ENCODE measurements at regions not wholly inside any gene's neighbourhood (a gene's known extent, or its start where the extent isn't known, plus 50 kb on each side); places are given as distances from the start of the nearest gene placed in this dataset.

DNA sequence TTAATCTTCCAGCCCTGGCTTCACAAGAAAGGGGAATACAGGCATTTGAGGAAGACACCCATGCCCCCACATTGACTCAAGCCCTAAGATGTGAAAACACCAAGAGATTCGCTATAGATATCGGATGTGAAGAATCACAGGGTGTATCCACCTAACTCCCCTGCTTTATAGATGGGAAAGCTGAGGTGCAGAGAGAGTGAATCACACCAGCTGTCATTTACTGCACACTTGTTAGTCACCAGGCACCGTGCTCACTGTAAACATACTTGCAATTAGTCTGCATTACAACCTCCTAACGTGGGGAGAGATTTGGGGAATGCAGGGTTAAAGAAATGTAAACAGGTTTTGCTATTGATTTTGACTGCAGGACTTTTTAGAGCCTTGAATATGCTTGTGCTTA is 325.5 kb downstream of the C16orf95 start:
- TF ChIP-seq FOXP2 (optimal IDR thresholded peaks at IDR 0.05; ENCODE audit: borderline replicate concordance, extremely low read depth, extremely low read length, insufficient read depth) (no peak), POLR2AphosphoS5 (IDR thresholded peaks at IDR 0.05; ENCODE audit: low read depth, low read length) (no peak)

DNA sequence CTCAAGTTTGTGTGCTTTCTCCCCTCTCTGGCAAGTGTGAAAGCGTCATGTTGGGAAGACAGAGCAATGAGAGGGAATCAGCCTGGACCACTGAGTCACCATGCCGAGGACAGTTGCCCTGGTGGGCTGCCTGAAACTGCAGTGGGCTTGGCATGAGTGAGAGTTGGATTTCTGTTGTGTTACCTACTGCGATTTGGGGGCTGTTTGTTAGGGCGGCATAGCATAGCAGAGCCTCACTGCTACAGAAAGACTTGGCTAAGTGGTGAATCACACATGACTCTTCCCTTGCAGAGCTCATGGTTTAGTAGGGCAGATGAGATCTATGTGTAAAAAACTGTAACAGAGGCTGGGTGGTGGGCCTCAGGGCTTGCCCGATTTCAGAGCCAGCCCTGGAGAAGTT is 324.6 kb downstream of the C16orf95 start:
- TF ChIP-seq FOXP2 (optimal IDR thresholded peaks at IDR 0.05; ENCODE audit: borderline replicate concordance, extremely low read depth, extremely low read length, insufficient read depth): no peak
- no peak for TF ChIP-seq SIN3A (IDR thresholded peaks at IDR 0.05; ENCODE audit: borderline replicate concordance, insufficient read depth, low read length)
- no peak for TF ChIP-seq TAF1 (IDR thresholded peaks at IDR 0.05; ENCODE audit: borderline replicate concordance, insufficient read depth, low read length)
- TF ChIP-seq, protein P1, sequence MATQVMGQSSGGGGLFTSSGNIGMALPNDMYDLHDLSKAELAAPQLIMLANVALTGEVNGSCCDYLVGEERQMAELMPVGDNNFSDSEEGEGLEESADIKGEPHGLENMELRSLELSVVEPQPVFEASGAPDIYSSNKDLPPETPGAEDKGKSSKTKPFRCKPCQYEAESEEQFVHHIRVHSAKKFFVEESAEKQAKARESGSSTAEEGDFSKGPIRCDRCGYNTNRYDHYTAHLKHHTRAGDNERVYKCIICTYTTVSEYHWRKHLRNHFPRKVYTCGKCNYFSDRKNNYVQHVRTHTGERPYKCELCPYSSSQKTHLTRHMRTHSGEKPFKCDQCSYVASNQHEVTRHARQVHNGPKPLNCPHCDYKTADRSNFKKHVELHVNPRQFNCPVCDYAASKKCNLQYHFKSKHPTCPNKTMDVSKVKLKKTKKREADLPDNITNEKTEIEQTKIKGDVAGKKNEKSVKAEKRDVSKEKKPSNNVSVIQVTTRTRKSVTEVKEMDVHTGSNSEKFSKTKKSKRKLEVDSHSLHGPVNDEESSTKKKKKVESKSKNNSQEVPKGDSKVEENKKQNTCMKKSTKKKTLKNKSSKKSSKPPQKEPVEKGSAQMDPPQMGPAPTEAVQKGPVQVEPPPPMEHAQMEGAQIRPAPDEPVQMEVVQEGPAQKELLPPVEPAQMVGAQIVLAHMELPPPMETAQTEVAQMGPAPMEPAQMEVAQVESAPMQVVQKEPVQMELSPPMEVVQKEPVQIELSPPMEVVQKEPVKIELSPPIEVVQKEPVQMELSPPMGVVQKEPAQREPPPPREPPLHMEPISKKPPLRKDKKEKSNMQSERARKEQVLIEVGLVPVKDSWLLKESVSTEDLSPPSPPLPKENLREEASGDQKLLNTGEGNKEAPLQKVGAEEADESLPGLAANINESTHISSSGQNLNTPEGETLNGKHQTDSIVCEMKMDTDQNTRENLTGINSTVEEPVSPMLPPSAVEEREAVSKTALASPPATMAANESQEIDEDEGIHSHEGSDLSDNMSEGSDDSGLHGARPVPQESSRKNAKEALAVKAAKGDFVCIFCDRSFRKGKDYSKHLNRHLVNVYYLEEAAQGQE (IDR thresholded peaks at IDR 0.05; ENCODE audit: insufficient read depth in 1 of 2, low read depth in 2 of 2, low read length in 2 of 2): no peak
- TF ChIP-seq POLR2AphosphoS5 (IDR thresholded peaks at IDR 0.05; ENCODE audit: low read depth, low read length): no peak

DNA sequence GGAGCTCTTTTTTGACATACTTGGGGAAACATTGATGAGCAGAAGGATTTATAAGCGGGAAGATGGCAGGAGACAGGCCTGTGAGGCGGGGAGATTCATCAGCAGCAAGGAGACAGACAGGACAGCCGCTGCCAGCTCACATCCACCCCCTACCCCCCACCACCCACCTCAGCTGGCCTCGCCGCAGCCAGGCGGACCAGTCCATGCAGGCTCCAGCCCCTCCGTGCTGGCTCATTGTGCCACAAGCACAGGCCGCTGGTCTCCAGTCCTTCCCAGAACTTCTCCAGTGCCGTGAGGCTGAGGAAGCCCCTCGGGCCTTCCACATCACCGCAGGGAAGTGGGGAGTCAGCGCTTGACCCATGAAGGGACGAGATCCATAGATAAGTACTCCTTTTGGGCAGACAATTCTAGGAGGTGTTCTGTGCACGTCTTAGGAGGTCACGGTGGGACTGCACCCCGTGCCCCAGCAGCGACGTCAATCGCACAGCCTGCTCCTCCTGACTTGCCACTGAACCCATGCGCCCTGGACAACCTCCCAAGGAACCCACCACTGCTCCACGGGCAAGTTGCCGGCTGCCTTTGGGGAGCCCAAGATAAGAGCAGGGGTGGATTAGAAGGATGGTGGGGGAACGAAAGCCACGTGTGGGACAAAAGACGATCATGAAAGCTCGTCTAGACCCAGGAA is 323.6 kb downstream of the C16orf95 start:
- TF ChIP-seq TAF1 (IDR thresholded peaks at IDR 0.05; ENCODE audit: borderline replicate concordance, insufficient read depth, low read length) (no peak), SIN3A (IDR thresholded peaks at IDR 0.05; ENCODE audit: borderline replicate concordance, insufficient read depth, low read length) (no peak), FOXP2 (optimal IDR thresholded peaks at IDR 0.05; ENCODE audit: borderline replicate concordance, extremely low read depth, extremely low read length, insufficient read depth) (no peak), POLR2AphosphoS5 (IDR thresholded peaks at IDR 0.05; ENCODE audit: low read depth, low read length) (no peak)
- TF ChIP-seq, protein P1 (IDR thresholded peaks at IDR 0.05; ENCODE audit: insufficient read depth in 1 of 2, low read depth in 2 of 2, low read length in 2 of 2): no peak

DNA sequence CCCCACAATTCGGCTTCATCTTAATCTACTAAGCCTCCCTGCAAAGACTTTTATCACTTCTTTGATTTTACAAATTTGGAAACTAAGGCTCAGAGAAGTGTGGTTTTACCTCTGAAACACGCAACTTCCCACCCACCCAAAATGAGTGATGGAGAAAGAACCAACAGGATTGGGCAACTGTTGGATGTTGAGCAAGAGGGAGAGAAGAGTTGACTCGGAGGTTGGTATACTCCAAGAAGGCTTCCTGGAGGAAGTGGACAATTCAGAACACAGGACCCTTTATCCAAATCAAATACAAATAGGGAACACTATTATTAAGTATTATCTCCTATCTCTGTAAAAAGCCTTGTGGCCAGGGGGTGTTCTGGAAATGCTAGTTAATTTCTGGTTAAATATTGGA is 323.0 kb downstream of the C16orf95 start:
- TF ChIP-seq FOXP2 (optimal IDR thresholded peaks at IDR 0.05; ENCODE audit: borderline replicate concordance, extremely low read depth, extremely low read length, insufficient read depth) (no peak), POLR2AphosphoS5 (IDR thresholded peaks at IDR 0.05; ENCODE audit: low read depth, low read length) (no peak), SIN3A (IDR thresholded peaks at IDR 0.05; ENCODE audit: borderline replicate concordance, insufficient read depth, low read length) (no peak), TAF1 (IDR thresholded peaks at IDR 0.05; ENCODE audit: borderline replicate concordance, insufficient read depth, low read length) (no peak)
- TF ChIP-seq, protein P1 (IDR thresholded peaks at IDR 0.05; ENCODE audit: insufficient read depth in 1 of 2, low read depth in 2 of 2, low read length in 2 of 2): no peak

DNA sequence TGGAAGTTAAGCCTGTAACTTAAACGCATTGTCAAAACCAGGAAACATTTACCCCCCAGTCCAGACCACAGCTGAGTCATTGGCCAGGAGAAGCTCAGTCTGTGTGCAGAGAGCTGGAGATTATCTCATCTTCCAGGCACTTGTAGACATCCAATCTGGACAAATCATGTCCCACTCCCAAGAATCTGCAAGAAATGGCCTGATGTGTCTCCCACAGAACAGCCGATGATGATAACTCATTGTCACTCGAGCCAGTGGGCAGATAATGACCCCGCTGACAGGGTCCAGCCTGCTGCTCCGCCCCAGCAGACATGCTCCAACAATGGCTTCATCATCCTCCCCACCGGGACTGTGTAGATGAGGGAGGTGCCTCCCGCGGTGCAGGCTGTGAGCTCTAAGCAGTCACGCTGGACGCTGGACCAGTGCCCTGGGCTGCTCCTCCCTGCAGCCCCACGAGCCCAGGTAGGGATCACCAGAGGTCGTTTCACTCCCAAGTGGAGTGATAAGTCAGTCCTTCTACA is 322.5 kb downstream of the C16orf95 start:
- TF ChIP-seq TAF1 (IDR thresholded peaks at IDR 0.05; ENCODE audit: borderline replicate concordance, insufficient read depth, low read length) (no peak; the same call in 1 of the 2 replicates), SIN3A (IDR thresholded peaks at IDR 0.05; ENCODE audit: borderline replicate concordance, insufficient read depth, low read length) (no peak), POLR2AphosphoS5 (IDR thresholded peaks at IDR 0.05; ENCODE audit: low read depth, low read length) (no peak), FOXP2 (optimal IDR thresholded peaks at IDR 0.05; ENCODE audit: borderline replicate concordance, extremely low read depth, extremely low read length, insufficient read depth) (no peak)
- TF ChIP-seq, protein P1 (IDR thresholded peaks at IDR 0.05; ENCODE audit: insufficient read depth in 1 of 2, low read depth in 2 of 2, low read length in 2 of 2): no peak
